ENCODE measurements at regions not wholly inside any gene's neighbourhood (a gene's known extent, or its start where the extent isn't known, plus 50 kb on each side); places are given as distances from the start of the nearest gene placed in this dataset.

- no peak overlapping the region for H3K4me3 ChIP-seq (ENCODE audit: low read depth, low read length)
- TF ChIP-seq, protein P1, sequence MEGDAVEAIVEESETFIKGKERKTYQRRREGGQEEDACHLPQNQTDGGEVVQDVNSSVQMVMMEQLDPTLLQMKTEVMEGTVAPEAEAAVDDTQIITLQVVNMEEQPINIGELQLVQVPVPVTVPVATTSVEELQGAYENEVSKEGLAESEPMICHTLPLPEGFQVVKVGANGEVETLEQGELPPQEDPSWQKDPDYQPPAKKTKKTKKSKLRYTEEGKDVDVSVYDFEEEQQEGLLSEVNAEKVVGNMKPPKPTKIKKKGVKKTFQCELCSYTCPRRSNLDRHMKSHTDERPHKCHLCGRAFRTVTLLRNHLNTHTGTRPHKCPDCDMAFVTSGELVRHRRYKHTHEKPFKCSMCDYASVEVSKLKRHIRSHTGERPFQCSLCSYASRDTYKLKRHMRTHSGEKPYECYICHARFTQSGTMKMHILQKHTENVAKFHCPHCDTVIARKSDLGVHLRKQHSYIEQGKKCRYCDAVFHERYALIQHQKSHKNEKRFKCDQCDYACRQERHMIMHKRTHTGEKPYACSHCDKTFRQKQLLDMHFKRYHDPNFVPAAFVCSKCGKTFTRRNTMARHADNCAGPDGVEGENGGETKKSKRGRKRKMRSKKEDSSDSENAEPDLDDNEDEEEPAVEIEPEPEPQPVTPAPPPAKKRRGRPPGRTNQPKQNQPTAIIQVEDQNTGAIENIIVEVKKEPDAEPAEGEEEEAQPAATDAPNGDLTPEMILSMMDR (IDR thresholded peaks at IDR 0.05; ENCODE audit: control insufficient read depth, extremely low read depth, insufficient read depth) = no peak
- DNase-seq (ENCODE audit: low read depth) = peak; percentile 80
Observed at GRCh38 chr4:128468123-128468989, 180.7 kb upstream of the PGRMC2 start.

DNA sequence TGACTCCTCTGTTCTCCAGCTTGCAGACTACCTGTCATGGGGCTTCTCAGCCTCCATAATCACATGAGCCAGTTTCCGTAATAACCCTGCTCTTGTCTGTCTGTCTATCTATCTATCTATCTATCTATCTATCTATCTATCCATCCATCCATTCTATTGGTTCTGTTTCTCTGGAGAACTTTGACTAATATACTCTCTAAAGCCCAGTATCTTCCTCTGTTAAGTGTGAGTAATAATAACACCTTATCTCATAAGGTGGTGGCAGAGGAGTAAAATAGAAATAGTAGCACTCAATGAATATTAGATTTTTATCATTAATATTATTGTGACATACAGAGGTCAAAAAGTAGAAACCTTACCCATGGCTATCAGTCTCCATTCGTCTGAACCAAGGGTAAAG is 177.9 kb upstream of the PGRMC2 start:
- TF ChIP-seq, protein P1 (IDR thresholded peaks at IDR 0.05; ENCODE audit: control insufficient read depth, extremely low read depth, insufficient read depth) = no peak
- no peak for DNase-seq (ENCODE audit: low read depth)
- H3K4me3 ChIP-seq (ENCODE audit: low read depth, low read length) = no peak overlapping the region

- no peak overlapping the region for H3K4me3 ChIP-seq (ENCODE audit: low read depth, low read length)
- TF ChIP-seq, protein P1 (IDR thresholded peaks at IDR 0.05; ENCODE audit: control insufficient read depth, extremely low read depth, insufficient read depth) = no peak
- no peak for DNase-seq (ENCODE audit: low read depth)
Observed at GRCh38 chr4:128463006-128463405, 175.4 kb upstream of the PGRMC2 start.

- H3K4me3 ChIP-seq (ENCODE audit: low read depth, low read length) = no peak overlapping the region
- TF ChIP-seq, protein P1 (IDR thresholded peaks at IDR 0.05; ENCODE audit: control insufficient read depth, extremely low read depth, insufficient read depth) = no peak
- DNase-seq (ENCODE audit: low read depth) = no peak
Observed at GRCh38 chr4:128462103-128462783, 174.6 kb upstream of the PGRMC2 start.

GRCh38 chr4:128461291-128462102 is 173.9 kb upstream of the PGRMC2 start:
- H3K4me3 ChIP-seq (ENCODE audit: low read depth, low read length) = no peak overlapping the region
- DNase-seq (ENCODE audit: low read depth) = peak; percentile 86
- TF ChIP-seq, protein P1 (IDR thresholded peaks at IDR 0.05; ENCODE audit: control insufficient read depth, extremely low read depth, insufficient read depth) = no peak

DNA sequence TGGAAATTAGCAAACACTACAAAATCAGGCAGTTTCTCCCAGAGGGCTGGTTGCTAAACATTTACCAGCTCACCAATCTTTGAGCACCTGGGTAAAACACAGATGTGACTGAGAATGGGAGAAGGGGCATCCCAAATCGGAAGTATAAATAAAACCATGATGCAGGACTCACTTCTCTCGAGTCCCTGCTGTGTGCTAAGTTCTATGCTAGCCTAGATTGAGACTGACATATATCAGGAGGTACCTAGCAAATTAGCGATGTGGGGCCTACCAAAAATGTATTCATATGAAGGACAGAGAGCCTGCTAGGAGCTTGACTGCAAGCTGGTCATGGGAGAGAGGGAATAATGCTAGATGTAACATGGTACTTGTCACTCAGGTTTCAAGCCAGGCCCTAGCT is 171.9 kb upstream of the PGRMC2 start:
- no peak for DNase-seq (ENCODE audit: low read depth)
- no peak overlapping the region for H3K4me3 ChIP-seq (ENCODE audit: low read depth, low read length)
- TF ChIP-seq, protein P1 (IDR thresholded peaks at IDR 0.05; ENCODE audit: control insufficient read depth, extremely low read depth, insufficient read depth) = no peak
